ENCODE measurements at regions not wholly inside any gene's neighbourhood (a gene's known extent, or its start where the extent isn't known, plus 50 kb on each side); places are given as distances from the start of the nearest gene placed in this dataset.

- Histone ChIP-seq H3K4me3 (ENCODE audit: low read depth, low read length, poor library complexity, severe bottlenecking) (no peak overlapping the region), H3K4me1 (ENCODE audit: insufficient read depth, low read length, poor library complexity, severe bottlenecking) (no peaks in the 10 kb centered on the region)
- CTCF ChIA-PET (ENCODE audit: unreplicated experiment), result no interaction called here
Measured at GRCh38 chr9:26346942-26347477, 545.6 kb downstream of the CAAP1 start.

GRCh38 chr9:26341545-26341944 lies 551.1 kb downstream of the CAAP1 start:
- Histone ChIP-seq H2AFZ (ENCODE audit: low read length) (no peak overlapping the region), H3K9me2 (ENCODE audit: insufficient read depth, low read length) (no peaks in the 10 kb centered on the region), H3K4me3 (ENCODE audit: low read depth, low read length, poor library complexity, severe bottlenecking) (no peak overlapping the region), H3K9me3 (ENCODE audit: low read length) (no peaks in the 10 kb centered on the region), H4K20me1 (ENCODE audit: insufficient read depth, low read length) (no peaks in the 10 kb centered on the region), H3K27ac (ENCODE audit: low read depth, low read length, poor library complexity, severe bottlenecking) (no peak overlapping the region), H3K4me1 (ENCODE audit: insufficient read depth, low read length, poor library complexity, severe bottlenecking) (no peaks in the 10 kb centered on the region), H3K4me2 (ENCODE audit: low read length) (no peak overlapping the region), H3K79me2 (ENCODE audit: insufficient read depth, low read depth, low read length) (no peaks in the 10 kb centered on the region), H3K36me3 (ENCODE audit: insufficient read depth, low read length) (no peaks in the 10 kb centered on the region)
- CTCF ChIA-PET (ENCODE audit: unreplicated experiment), result no interaction called here
- POLR2A ChIA-PET, result interaction anchor here (0.6 to 1.3 kb wide), 3 partner anchors 10 to 189 kb away, joined by 3 read pairs; no protein-coding TSS in a partner anchor
- no peak for DNase-seq (ENCODE audit: low spot score)
- TF ChIP-seq EZH2phosphoT487 (IDR thresholded peaks at IDR 0.05; ENCODE audit: borderline replicate concordance, low read depth, low read length) (no peak), CTCF (conservative IDR thresholded peaks at IDR 0.05; ENCODE audit: low read length) (no peak)
- intact Hi-C loops (cut with micrococcal nuclease; ENCODE audit: unreplicated experiment), result no loop called here
- BruUV-seq (replicated peaks), result no TSS peak

More at GRCh38 chr9:26346942-26347477, 545.6 kb downstream of the CAAP1 start:
- DNase-seq (ENCODE audit: low spot score), result no peak
- POLR2A ChIA-PET, result no interaction called here
- TF ChIP-seq EZH2phosphoT487 (IDR thresholded peaks at IDR 0.05; ENCODE audit: borderline replicate concordance, low read depth, low read length) (no peak), CTCF (conservative IDR thresholded peaks at IDR 0.05; ENCODE audit: low read length) (no peak)
- no peaks in the 10 kb centered on the region for H3K36me3 ChIP-seq (ENCODE audit: insufficient read depth, low read length)
- H4K20me1 ChIP-seq (ENCODE audit: insufficient read depth, low read length), result no peaks in the 10 kb centered on the region
- no peak overlapping the region for H3K4me2 ChIP-seq (ENCODE audit: low read length)
- H3K9me2 ChIP-seq (ENCODE audit: insufficient read depth, low read length), result no peaks in the 10 kb centered on the region
- H3K79me2 ChIP-seq (ENCODE audit: insufficient read depth, low read depth, low read length), result no peaks in the 10 kb centered on the region
- no TSS peak for BruUV-seq (replicated peaks)
- intact Hi-C loops (cut with micrococcal nuclease; ENCODE audit: unreplicated experiment), result no loop called here
- no peak overlapping the region for H2AFZ ChIP-seq (ENCODE audit: low read length)
- H3K9me3 ChIP-seq (ENCODE audit: low read length), result no peaks in the 10 kb centered on the region
- no peak overlapping the region for H3K27ac ChIP-seq (ENCODE audit: low read depth, low read length, poor library complexity, severe bottlenecking)

GRCh38 chr9:26339796-26340195 lies 552.8 kb downstream of the CAAP1 start:
- ChIA-PET CTCF (ENCODE audit: unreplicated experiment) (no interaction called here), POLR2A (interaction anchor here (0.6 to 0.7 kb wide), 4 partner anchors 32 to 1746 kb away, joined by 3 to 4 read pairs (median 4); no protein-coding TSS in a partner anchor)
- Histone ChIP-seq H2AFZ (ENCODE audit: low read length) (no peak overlapping the region), H4K20me1 (ENCODE audit: insufficient read depth, low read length) (no peaks in the 10 kb centered on the region), H3K79me2 (ENCODE audit: insufficient read depth, low read depth, low read length) (no peaks in the 10 kb centered on the region), H3K4me3 (ENCODE audit: low read depth, low read length, poor library complexity, severe bottlenecking) (no peak overlapping the region), H3K9me3 (ENCODE audit: low read length) (no peaks in the 10 kb centered on the region), H3K4me2 (ENCODE audit: low read length) (no peak overlapping the region), H3K36me3 (ENCODE audit: insufficient read depth, low read length) (no peaks in the 10 kb centered on the region), H3K4me1 (ENCODE audit: insufficient read depth, low read length, poor library complexity, severe bottlenecking) (no peaks in the 10 kb centered on the region), H3K9me2 (ENCODE audit: insufficient read depth, low read length) (no peaks in the 10 kb centered on the region), H3K27ac (ENCODE audit: low read depth, low read length, poor library complexity, severe bottlenecking) (no peak overlapping the region)
- no peak for DNase-seq (ENCODE audit: low spot score)
- intact Hi-C loops (cut with micrococcal nuclease; ENCODE audit: unreplicated experiment), result no loop called here
- no TSS peak for BruUV-seq (replicated peaks)
- TF ChIP-seq CTCF (conservative IDR thresholded peaks at IDR 0.05; ENCODE audit: low read length) (no peak), EZH2phosphoT487 (IDR thresholded peaks at IDR 0.05; ENCODE audit: borderline replicate concordance, low read depth, low read length) (no peak)

Data from OCI-LY7 (cell line).